ENCODE measurements at regions not wholly inside any gene's neighbourhood (a gene's known extent, or its start where the extent isn't known, plus 50 kb on each side); places are given as distances from the start of the nearest gene placed in this dataset.

GRCh38 chr9:109629615-109630014 lies 131.5 kb upstream of the PTPN3 start:
- intact Hi-C loops (cut with DNase I), result loop anchor here (10.0 kb wide), 1 partner anchor 45 kb away; no protein-coding TSS in a partner anchor
- Histone ChIP-seq H3K4me1 (ENCODE audit: control insufficient read depth in 2 of 3, insufficient read depth in 2 of 3, low read depth in 1 of 3, low read length in 3 of 3) (no peaks in the 10 kb centered on the region), H3K27me3 (ENCODE audit: control insufficient read depth, insufficient read depth, low read length) (no peaks in the 10 kb centered on the region), H3K36me3 (ENCODE audit: control insufficient read depth in 2 of 3, insufficient read depth in 3 of 3, low read length in 3 of 3) (no peaks in the 10 kb centered on the region), H3K4me3 (ENCODE audit: low read length in 3 of 3) (no peak overlapping the region), H3K9ac (ENCODE audit: low read length in 3 of 3) (no peak overlapping the region), H3K27ac (ENCODE audit: low read depth in 2 of 2, low read length in 2 of 2) (no peak overlapping the region), H3K9me3 (ENCODE audit: control insufficient read depth in 2 of 3, insufficient read depth in 1 of 3, low read length in 3 of 3) (no peaks in the 10 kb centered on the region)
- DNase-seq (no peak), FAIRE-seq (no peak)
- no peak for TF ChIP-seq CTCF (IDR thresholded peaks at IDR 0.05; ENCODE audit: borderline replicate concordance, extremely low read depth, insufficient read depth)

GRCh38 chr9:109632817-109633216 lies 134.7 kb upstream of the PTPN3 start:
- Histone ChIP-seq H3K27ac (ENCODE audit: low read depth in 2 of 2, low read length in 2 of 2) (no peak overlapping the region), H3K36me3 (ENCODE audit: control insufficient read depth in 2 of 3, insufficient read depth in 3 of 3, low read length in 3 of 3) (no peaks in the 10 kb centered on the region), H3K9me3 (ENCODE audit: control insufficient read depth in 2 of 3, insufficient read depth in 1 of 3, low read length in 3 of 3) (no peaks in the 10 kb centered on the region), H3K27me3 (ENCODE audit: control insufficient read depth, insufficient read depth, low read length) (no peaks in the 10 kb centered on the region), H3K9ac (ENCODE audit: low read length in 3 of 3) (no peak overlapping the region), H3K4me3 (ENCODE audit: low read length in 3 of 3) (no peak overlapping the region), H3K4me1 (ENCODE audit: control insufficient read depth in 2 of 3, insufficient read depth in 2 of 3, low read depth in 1 of 3, low read length in 3 of 3) (no peaks in the 10 kb centered on the region)
- DNase-seq (no peak), FAIRE-seq (no peak)
- no peak for TF ChIP-seq CTCF (IDR thresholded peaks at IDR 0.05; ENCODE audit: borderline replicate concordance, extremely low read depth, insufficient read depth)
- intact Hi-C loops (cut with DNase I), result loop anchor here (10.0 kb wide), 1 partner anchor 48 kb away; no protein-coding TSS in a partner anchor

GRCh38 chr9:109639674-109640579 lies 140.1 kb upstream of the PALM2AKAP2 start:
- H3K27me3 ChIP-seq (ENCODE audit: control insufficient read depth, insufficient read depth, low read length), result peaks cover 3% of the 10 kb centered on the region
- H3K27ac ChIP-seq (ENCODE audit: low read depth in 2 of 2, low read length in 2 of 2), result no peak overlapping the region
- TF ChIP-seq CTCF (IDR thresholded peaks at IDR 0.05; ENCODE audit: borderline replicate concordance, extremely low read depth, insufficient read depth), result no peak
- intact Hi-C loops (cut with DNase I), result loop anchor here (10.0 kb wide), 1 partner anchor 55 kb away; no protein-coding TSS in a partner anchor
- no peaks in the 10 kb centered on the region for H3K36me3 ChIP-seq (ENCODE audit: control insufficient read depth in 2 of 3, insufficient read depth in 3 of 3, low read length in 3 of 3)
- H3K9ac ChIP-seq (ENCODE audit: low read length in 3 of 3), result no peak overlapping the region
- H3K9me3 ChIP-seq (ENCODE audit: control insufficient read depth in 2 of 3, insufficient read depth in 1 of 3, low read length in 3 of 3), result no peaks in the 10 kb centered on the region
- peak overlapping the region in 2 of 3 donors; percentile 23 to 51 for H3K4me3 ChIP-seq (ENCODE audit: low read length in 3 of 3)
- DNase-seq (peak; percentile 44 to 86 (median 64)), FAIRE-seq (no peak)
- H3K4me1 ChIP-seq (ENCODE audit: control insufficient read depth in 2 of 3, insufficient read depth in 2 of 3, low read depth in 1 of 3, low read length in 3 of 3), result peaks cover 0 to 8% (median 0%) of the 10 kb centered on the region in 3 donors

Measured in kidney (tissue), 13 donors.